ENCODE measurements at regions not wholly inside any gene's neighbourhood (a gene's known extent, or its start where the extent isn't known, plus 50 kb on each side); places are given as distances from the start of the nearest gene placed in this dataset.

- Histone ChIP-seq H3K4me1 (ENCODE audit: control insufficient read depth, insufficient read depth, low read length, unreplicated experiment) (no peaks in the 10 kb centered on the region), H3K27ac (ENCODE audit: low read depth, low read length) (no peak overlapping the region), H3K36me3 (ENCODE audit: insufficient read depth, low read length) (no peaks in the 10 kb centered on the region), H2AFZ (ENCODE audit: low read length, unreplicated experiment) (no peak overlapping the region), H3K27me3 (ENCODE audit: insufficient read depth, low read length) (peaks cover 3% of the 10 kb centered on the region; the same call in 1 of the 2 replicates), H3K79me2 (ENCODE audit: control insufficient read depth, insufficient read depth, low read length, unreplicated experiment) (no peaks in the 10 kb centered on the region), H3K4me3 (ENCODE audit: low read depth, low read length) (no peak overlapping the region)
Measured at GRCh38 chr6:45742591-45742990, 273.1 kb downstream of the CLIC5 start.

DNA sequence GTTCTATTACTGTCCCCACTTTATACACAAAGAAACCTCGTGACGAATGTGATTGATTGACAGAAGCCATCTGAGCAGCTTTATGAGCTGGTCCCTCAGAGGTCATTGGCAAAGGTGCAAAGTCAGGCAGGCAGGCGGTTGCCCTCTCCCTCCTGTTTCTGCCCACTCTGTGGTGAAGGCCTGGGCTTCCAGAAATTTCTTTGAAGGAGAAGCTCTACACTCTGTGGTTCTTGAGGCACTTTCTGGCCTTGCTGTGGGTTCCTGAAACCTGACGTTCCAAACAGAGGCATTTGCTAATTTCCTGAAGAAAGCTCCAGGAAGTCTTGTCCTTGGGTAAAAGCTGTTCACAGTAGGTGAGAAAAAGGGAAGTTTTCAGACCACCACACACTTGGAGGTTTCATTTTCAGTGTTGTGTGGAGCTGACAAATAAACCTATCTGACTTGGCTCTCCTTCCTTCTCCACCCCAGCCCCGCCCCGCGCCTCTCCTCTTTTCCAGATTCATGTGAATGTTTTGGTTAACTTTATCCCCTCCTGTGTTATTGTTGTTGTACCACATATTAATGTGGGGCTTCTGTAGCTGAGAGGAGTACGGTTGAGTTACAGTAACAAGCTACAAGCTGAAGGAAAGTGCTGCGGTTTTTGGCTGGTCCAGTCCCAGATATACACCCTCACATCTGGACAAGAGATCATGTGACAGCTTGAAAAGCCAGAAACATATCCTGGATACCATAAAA, 274.1 kb downstream of the CLIC5 start:
- H3K36me3 ChIP-seq (ENCODE audit: insufficient read depth, low read length): no peaks in the 10 kb centered on the region
- no peak overlapping the region for H3K27ac ChIP-seq (ENCODE audit: low read depth, low read length)
- no peaks in the 10 kb centered on the region for H3K4me1 ChIP-seq (ENCODE audit: control insufficient read depth, insufficient read depth, low read length, unreplicated experiment)
- no peaks in the 10 kb centered on the region for H3K27me3 ChIP-seq (ENCODE audit: insufficient read depth, low read length)
- H3K4me3 ChIP-seq (ENCODE audit: low read depth, low read length): 0 out of 2 replicates have a peak overlapping the region, but pooled peaks have one; percentile 11
- no peaks in the 10 kb centered on the region for H3K79me2 ChIP-seq (ENCODE audit: control insufficient read depth, insufficient read depth, low read length, unreplicated experiment)
- H2AFZ ChIP-seq (ENCODE audit: low read length, unreplicated experiment): peak overlapping the region; percentile 78

DNA sequence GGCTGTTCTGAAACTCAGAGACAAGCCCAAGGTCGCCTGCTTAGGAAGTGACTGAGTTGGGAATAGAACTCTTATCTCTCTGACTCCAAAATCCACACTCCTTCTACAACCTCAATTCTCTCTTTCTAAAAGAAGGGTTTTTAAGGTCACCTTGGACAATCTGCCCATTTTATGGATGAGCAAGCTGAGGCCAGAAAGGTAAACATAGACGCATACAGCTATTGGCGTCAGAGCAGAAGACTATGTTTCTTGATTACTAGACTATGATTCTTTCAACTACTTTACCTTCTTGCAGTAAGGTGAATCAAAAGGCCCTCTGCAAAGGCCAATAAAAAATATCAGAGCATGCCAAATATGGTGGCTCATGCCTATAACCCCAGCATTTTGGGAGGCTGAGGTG, 276.6 kb downstream of the CLIC5 start:
- H2AFZ ChIP-seq (ENCODE audit: low read length, unreplicated experiment): no peak overlapping the region
- peaks cover 11% of the 10 kb centered on the region for H3K27me3 ChIP-seq (ENCODE audit: insufficient read depth, low read length)
- H3K36me3 ChIP-seq (ENCODE audit: insufficient read depth, low read length): no peaks in the 10 kb centered on the region
- no peaks in the 10 kb centered on the region for H3K79me2 ChIP-seq (ENCODE audit: control insufficient read depth, insufficient read depth, low read length, unreplicated experiment)
- H3K27ac ChIP-seq (ENCODE audit: low read depth, low read length): no peak overlapping the region
- H3K4me3 ChIP-seq (ENCODE audit: low read depth, low read length): no peak overlapping the region
- no peaks in the 10 kb centered on the region for H3K4me1 ChIP-seq (ENCODE audit: control insufficient read depth, insufficient read depth, low read length, unreplicated experiment)

GRCh38 chr6:45738057-45738455, 277.6 kb downstream of the CLIC5 start:
- H3K27me3 ChIP-seq (ENCODE audit: insufficient read depth, low read length): peaks cover 18% of the 10 kb centered on the region
- H3K36me3 ChIP-seq (ENCODE audit: insufficient read depth, low read length): no peaks in the 10 kb centered on the region
- no peak overlapping the region for H3K27ac ChIP-seq (ENCODE audit: low read depth, low read length)
- H3K4me1 ChIP-seq (ENCODE audit: control insufficient read depth, insufficient read depth, low read length, unreplicated experiment): no peaks in the 10 kb centered on the region
- H3K79me2 ChIP-seq (ENCODE audit: control insufficient read depth, insufficient read depth, low read length, unreplicated experiment): no peaks in the 10 kb centered on the region
- no peak overlapping the region for H2AFZ ChIP-seq (ENCODE audit: low read length, unreplicated experiment)
- H3K4me3 ChIP-seq (ENCODE audit: low read depth, low read length): no peak overlapping the region

DNA sequence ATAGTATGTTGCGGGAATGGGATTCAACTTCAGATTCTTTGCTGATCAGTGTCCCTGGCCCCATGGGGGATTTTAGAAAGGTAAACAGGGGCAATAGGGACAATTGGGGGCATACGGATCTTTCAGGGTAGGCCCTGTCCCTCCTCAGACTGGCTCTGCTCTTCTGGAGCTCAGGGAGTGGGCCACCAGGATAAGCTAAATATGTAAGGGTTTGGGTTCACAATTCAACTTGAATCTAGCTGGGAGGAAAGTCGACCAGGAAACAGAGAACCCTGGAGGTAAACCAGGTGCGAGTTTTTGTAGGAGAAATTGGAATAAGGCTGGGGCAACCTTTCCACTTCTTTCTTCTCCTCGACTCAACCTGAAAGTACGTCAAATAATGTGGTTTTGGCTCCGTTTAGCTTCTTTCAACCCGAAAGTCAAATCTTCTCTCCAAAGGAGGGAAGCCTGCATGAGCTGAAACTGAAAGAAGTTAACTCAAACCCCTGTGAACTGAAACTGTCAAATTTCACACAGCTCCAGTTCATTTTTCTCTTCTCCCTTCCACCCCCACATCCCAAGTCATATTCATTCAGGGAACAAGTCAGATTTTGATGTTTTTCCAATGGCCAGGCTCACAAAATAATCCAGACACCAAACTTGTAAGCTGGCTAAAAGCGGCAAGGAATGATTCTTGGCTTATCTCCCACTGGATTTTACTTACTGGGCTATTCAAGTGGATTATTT, 278.2 kb downstream of the CLIC5 start:
- H3K79me2 ChIP-seq (ENCODE audit: control insufficient read depth, insufficient read depth, low read length, unreplicated experiment): no peaks in the 10 kb centered on the region
- no peak overlapping the region for H3K27ac ChIP-seq (ENCODE audit: low read depth, low read length)
- H3K36me3 ChIP-seq (ENCODE audit: insufficient read depth, low read length): no peaks in the 10 kb centered on the region
- H3K4me3 ChIP-seq (ENCODE audit: low read depth, low read length): no peak overlapping the region
- H3K4me1 ChIP-seq (ENCODE audit: control insufficient read depth, insufficient read depth, low read length, unreplicated experiment): no peaks in the 10 kb centered on the region
- H2AFZ ChIP-seq (ENCODE audit: low read length, unreplicated experiment): no peak overlapping the region
- peaks cover 22% of the 10 kb centered on the region for H3K27me3 ChIP-seq (ENCODE audit: insufficient read depth, low read length)

DNA sequence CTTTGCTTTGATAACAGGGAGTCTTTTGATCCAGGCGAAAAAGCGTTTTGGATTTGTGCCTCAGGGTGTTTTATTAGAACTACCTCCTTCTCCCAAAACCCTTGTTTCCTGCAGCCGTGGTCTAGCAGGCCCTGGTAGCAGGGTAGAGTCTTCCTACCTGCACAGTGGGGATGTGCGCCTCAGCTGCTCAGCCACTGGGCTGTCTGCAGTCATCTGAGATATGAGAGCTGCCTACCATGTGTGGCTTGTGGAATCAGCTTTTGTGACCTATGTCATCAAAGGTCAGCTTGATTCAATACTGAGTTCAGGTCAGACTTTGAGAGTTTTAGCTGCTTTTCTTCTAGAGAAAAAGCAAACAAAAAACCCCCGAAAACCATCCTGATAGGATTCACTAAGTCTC, 279.5 kb downstream of the CLIC5 start:
- Histone ChIP-seq H3K27ac (ENCODE audit: low read depth, low read length) (no peak overlapping the region), H3K27me3 (ENCODE audit: insufficient read depth, low read length) (peaks cover 23% of the 10 kb centered on the region), H3K4me1 (ENCODE audit: control insufficient read depth, insufficient read depth, low read length, unreplicated experiment) (no peaks in the 10 kb centered on the region), H3K79me2 (ENCODE audit: control insufficient read depth, insufficient read depth, low read length, unreplicated experiment) (no peaks in the 10 kb centered on the region), H2AFZ (ENCODE audit: low read length, unreplicated experiment) (no peak overlapping the region), H3K36me3 (ENCODE audit: insufficient read depth, low read length) (no peaks in the 10 kb centered on the region), H3K4me3 (ENCODE audit: low read depth, low read length) (no peak overlapping the region)

GRCh38 chr6:45732731-45733130, 282.9 kb downstream of the CLIC5 start:
- Histone ChIP-seq H2AFZ (ENCODE audit: low read length, unreplicated experiment) (no peak overlapping the region), H3K4me3 (ENCODE audit: low read depth, low read length) (no peak overlapping the region), H3K79me2 (ENCODE audit: control insufficient read depth, insufficient read depth, low read length, unreplicated experiment) (no peaks in the 10 kb centered on the region), H3K36me3 (ENCODE audit: insufficient read depth, low read length) (no peaks in the 10 kb centered on the region), H3K4me1 (ENCODE audit: control insufficient read depth, insufficient read depth, low read length, unreplicated experiment) (no peaks in the 10 kb centered on the region), H3K27ac (ENCODE audit: low read depth, low read length) (no peak overlapping the region), H3K27me3 (ENCODE audit: insufficient read depth, low read length) (peaks cover 23% of the 10 kb centered on the region)

DNA sequence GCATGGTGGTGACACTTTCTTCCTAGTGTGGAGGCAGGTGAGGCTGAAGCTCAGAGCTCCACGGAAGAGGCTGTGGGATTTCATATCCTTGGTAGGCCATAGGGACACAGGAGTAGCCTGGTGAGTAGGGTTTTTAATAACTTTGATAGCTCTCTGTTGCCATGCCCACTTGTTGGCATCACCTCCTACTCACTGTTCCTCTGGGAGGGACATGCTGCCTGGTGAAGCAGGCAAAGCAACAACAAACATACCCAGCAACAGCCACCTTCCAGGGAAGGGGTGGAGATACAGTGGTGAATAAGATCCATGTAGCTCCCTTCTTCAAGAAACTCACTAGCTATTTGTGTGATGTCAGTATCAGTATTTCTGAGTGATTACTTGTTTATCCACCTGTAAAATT, 285.4 kb downstream of the CLIC5 start:
- Histone ChIP-seq H3K27me3 (ENCODE audit: insufficient read depth, low read length) (peaks cover 20% of the 10 kb centered on the region), H3K27ac (ENCODE audit: low read depth, low read length) (no peak overlapping the region)

DNA sequence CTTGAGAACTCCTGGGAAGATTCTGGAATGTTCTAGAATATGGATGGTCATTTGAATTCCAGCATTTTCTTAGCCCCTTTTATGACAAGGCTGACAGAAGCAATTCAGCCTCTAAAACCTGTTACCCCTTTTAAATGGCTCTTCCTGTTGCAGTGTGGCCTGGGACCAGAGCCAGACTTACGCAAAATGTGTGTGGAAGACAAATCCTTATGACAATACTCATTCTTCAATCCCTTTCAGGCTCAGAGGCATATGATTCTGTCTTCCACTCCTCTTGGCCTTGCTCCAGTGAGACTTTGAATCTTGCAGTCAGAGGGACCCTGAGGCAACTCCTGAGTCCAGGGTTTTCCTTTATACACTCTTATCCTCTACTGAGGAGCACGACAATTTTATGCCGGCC, 287.0 kb downstream of the CLIC5 start:
- Histone ChIP-seq H3K79me2 (ENCODE audit: control insufficient read depth, insufficient read depth, low read length, unreplicated experiment) (no peaks in the 10 kb centered on the region), H2AFZ (ENCODE audit: low read length, unreplicated experiment) (no peak overlapping the region), H3K4me1 (ENCODE audit: control insufficient read depth, insufficient read depth, low read length, unreplicated experiment) (peaks cover 4% of the 10 kb centered on the region), H3K4me3 (ENCODE audit: low read depth, low read length) (no peak overlapping the region), H3K36me3 (ENCODE audit: insufficient read depth, low read length) (no peaks in the 10 kb centered on the region), H3K27ac (ENCODE audit: low read depth, low read length) (no peak overlapping the region), H3K27me3 (ENCODE audit: insufficient read depth, low read length) (0 out of 2 replicates have a peak, but pooled peaks cover 9% of the 10 kb centered on the region)

More for the DNA sequence above, 285.4 kb downstream of the CLIC5 start:
- Histone ChIP-seq H3K79me2 (ENCODE audit: control insufficient read depth, insufficient read depth, low read length, unreplicated experiment) (no peaks in the 10 kb centered on the region), H2AFZ (ENCODE audit: low read length, unreplicated experiment) (no peak overlapping the region), H3K4me3 (ENCODE audit: low read depth, low read length) (no peak overlapping the region), H3K36me3 (ENCODE audit: insufficient read depth, low read length) (no peaks in the 10 kb centered on the region), H3K4me1 (ENCODE audit: control insufficient read depth, insufficient read depth, low read length, unreplicated experiment) (no peaks in the 10 kb centered on the region)

DNA sequence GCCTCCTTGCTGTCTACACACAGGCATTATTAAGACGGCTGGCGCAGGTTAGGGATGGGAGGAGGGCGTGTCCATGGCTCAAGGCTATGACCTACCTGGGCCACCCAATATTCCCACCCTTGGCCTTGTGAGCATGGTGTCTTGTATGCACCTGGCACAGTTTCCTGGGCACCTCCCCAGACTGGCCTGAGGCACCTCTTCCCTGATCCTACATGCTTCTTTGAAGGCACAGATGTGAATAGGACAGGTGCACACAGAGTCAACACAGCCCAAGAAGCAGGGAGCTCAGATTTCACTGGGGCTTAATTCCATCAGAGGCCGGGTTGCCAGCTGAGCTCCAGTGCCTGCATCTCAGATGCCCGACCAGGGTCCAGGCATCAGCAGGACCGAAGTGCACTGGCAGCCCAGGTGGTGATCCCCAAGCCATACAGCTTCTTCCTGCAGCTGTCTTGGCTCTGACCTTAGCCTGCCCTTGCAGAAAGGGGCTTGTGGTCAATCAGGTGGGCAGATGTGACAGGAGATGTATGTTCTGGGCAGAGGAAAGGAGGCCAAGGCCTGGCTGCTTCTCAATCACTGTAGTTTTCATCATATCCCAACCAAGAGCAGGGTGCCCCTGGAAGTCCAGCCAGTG, 287.7 kb downstream of the CLIC5 start:
- Histone ChIP-seq H3K27me3 (ENCODE audit: insufficient read depth, low read length) (0 out of 2 replicates have a peak, but pooled peaks cover 5% of the 10 kb centered on the region), H3K27ac (ENCODE audit: low read depth, low read length) (no peak overlapping the region), H2AFZ (ENCODE audit: low read length, unreplicated experiment) (no peak overlapping the region), H3K4me3 (ENCODE audit: low read depth, low read length) (no peak overlapping the region), H3K4me1 (ENCODE audit: control insufficient read depth, insufficient read depth, low read length, unreplicated experiment) (peaks cover 4% of the 10 kb centered on the region), H3K79me2 (ENCODE audit: control insufficient read depth, insufficient read depth, low read length, unreplicated experiment) (no peaks in the 10 kb centered on the region), H3K36me3 (ENCODE audit: insufficient read depth, low read length) (no peaks in the 10 kb centered on the region)
